ENCODE measurements at regions not wholly inside any gene's neighbourhood (a gene's known extent, or its start where the extent isn't known, plus 50 kb on each side); places are given as distances from the start of the nearest gene placed in this dataset.

DNA sequence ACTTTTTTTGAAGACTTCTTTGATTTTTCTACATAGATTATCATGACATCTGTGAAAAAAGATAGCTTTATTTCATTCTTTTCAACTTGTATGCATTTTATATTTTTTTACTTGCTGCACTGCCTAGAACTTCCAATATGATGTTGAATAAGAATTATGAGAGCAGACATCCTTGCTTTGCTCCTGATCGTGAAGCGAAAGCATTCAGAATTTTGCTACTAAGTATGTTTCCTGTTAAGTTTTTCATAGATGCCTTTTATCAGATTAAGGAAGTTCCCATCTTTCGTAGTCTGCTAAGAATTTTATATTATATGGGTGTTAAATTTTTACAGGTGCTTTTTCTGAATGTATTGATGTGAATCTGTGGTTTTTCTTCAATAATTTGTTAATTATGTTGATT is 163.4 kb upstream of the GADL1 start:
- H3K9me3 ChIP-seq (ENCODE audit: low read length), result no peaks in the 10 kb centered on the region
- H3K4me2 ChIP-seq (ENCODE audit: low read depth, low read length, poor library complexity, severe bottlenecking), result no peak overlapping the region
- H3K9ac ChIP-seq (ENCODE audit: low read length), result no peak overlapping the region
- no peak overlapping the region for H3K4me3 ChIP-seq (ENCODE audit: low read length)
- H3K4me1 ChIP-seq (ENCODE audit: low read length), result no peaks in the 10 kb centered on the region
- H3K9me2 ChIP-seq (replicated peaks; ENCODE audit: insufficient read depth, low read length), result no peaks in the 10 kb centered on the region
- H3K36me3 ChIP-seq (ENCODE audit: insufficient read depth, low read length), result no peaks in the 10 kb centered on the region
- DNase-seq, result no peak
- H3K79me2 ChIP-seq (ENCODE audit: low read length), result no peaks in the 10 kb centered on the region
- no peak overlapping the region for H3K27ac ChIP-seq (ENCODE audit: low read length)
- no peak overlapping the region for H2AFZ ChIP-seq (ENCODE audit: low read length)
- no peaks in the 10 kb centered on the region for H3K27me3 ChIP-seq (ENCODE audit: low read length)
- no peaks in the 10 kb centered on the region for H4K20me1 ChIP-seq (ENCODE audit: insufficient read depth, low read depth, low read length)

DNA sequence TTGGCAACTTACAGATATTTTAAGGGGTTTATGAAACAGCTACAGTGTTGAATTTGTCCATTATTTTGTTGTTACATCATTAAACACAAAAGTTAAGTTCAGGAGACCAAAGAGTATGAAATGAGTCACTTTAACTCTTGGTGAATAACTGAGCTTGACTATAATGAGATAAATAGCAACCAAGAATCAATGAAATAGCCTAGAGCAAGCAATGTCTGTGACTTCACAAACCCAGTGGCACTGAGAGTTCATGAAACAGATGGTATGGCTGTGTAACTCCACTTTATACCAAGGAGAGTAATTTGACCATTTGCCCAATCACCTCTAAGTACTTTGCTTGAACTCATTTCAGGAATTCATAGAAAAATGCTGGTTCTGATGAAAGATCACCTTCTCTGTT is 169.6 kb upstream of the GADL1 start:
- no peaks in the 10 kb centered on the region for H3K9me2 ChIP-seq (replicated peaks; ENCODE audit: insufficient read depth, low read length)
- no peak overlapping the region for H3K27ac ChIP-seq (ENCODE audit: low read length)
- H3K36me3 ChIP-seq (ENCODE audit: insufficient read depth, low read length), result no peaks in the 10 kb centered on the region
- no peaks in the 10 kb centered on the region for H3K27me3 ChIP-seq (ENCODE audit: low read length)
- DNase-seq, result no peak
- no peak overlapping the region for H2AFZ ChIP-seq (ENCODE audit: low read length)
- H3K9me3 ChIP-seq (ENCODE audit: low read length), result no peaks in the 10 kb centered on the region
- H3K4me3 ChIP-seq (ENCODE audit: low read length), result no peak overlapping the region
- H3K4me2 ChIP-seq (ENCODE audit: low read depth, low read length, poor library complexity, severe bottlenecking), result no peak overlapping the region
- H3K9ac ChIP-seq (ENCODE audit: low read length), result no peak overlapping the region
- no peaks in the 10 kb centered on the region for H3K4me1 ChIP-seq (ENCODE audit: low read length)
- H4K20me1 ChIP-seq (ENCODE audit: insufficient read depth, low read depth, low read length), result no peaks in the 10 kb centered on the region
- H3K79me2 ChIP-seq (ENCODE audit: low read length), result no peaks in the 10 kb centered on the region

DNA sequence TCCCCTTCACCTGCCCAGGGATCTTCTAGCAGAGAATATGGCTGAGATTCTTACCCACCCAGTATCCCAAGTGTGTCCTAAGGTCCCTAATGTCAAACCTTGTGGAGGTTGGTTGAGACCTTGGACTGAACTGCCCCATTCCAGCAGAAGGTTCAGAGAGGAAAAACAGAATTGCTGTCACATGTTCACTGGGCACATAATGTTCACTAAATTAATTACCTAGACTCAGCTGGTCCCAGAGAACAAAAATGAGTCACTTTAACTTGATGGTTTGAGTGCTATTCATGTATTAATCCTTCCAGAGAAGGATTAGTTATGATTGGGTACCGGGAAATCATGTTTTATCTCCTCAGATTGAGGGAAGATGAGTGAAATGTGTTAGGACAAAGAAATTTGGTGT is 171.3 kb upstream of the GADL1 start:
- no peak overlapping the region for H2AFZ ChIP-seq (ENCODE audit: low read length)

DNA sequence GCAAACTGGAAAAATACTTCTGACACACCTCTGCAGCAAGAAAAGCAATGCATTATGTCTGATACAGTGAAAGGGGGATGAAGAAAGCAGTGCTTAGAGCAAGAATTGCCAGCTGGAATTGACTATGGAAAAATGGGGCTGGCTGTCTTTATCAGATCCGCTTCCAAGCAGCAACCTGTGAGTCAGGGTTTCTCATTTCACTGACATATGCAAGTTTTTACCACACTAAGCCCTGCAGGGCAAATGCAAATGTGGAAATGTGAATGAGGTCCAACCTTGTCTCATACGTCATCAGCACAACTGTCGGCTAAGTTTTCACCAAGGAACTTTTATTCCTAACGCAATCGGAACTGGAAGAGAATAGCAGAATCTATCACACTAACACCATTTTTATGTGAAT is 172.5 kb upstream of the GADL1 start:
- no peak overlapping the region for H3K4me2 ChIP-seq (ENCODE audit: low read depth, low read length, poor library complexity, severe bottlenecking)
- H4K20me1 ChIP-seq (ENCODE audit: insufficient read depth, low read depth, low read length), result no peaks in the 10 kb centered on the region
- no peak overlapping the region for H3K9ac ChIP-seq (ENCODE audit: low read length)
- H3K27ac ChIP-seq (ENCODE audit: low read length), result no peak overlapping the region
- H3K4me1 ChIP-seq (ENCODE audit: low read length), result no peaks in the 10 kb centered on the region
- H3K9me2 ChIP-seq (replicated peaks; ENCODE audit: insufficient read depth, low read length), result no peaks in the 10 kb centered on the region
- no peaks in the 10 kb centered on the region for H3K27me3 ChIP-seq (ENCODE audit: low read length)
- H3K36me3 ChIP-seq (ENCODE audit: insufficient read depth, low read length), result no peaks in the 10 kb centered on the region
- no peak for DNase-seq
- H3K9me3 ChIP-seq (ENCODE audit: low read length), result no peaks in the 10 kb centered on the region
- H3K4me3 ChIP-seq (ENCODE audit: low read length), result no peak overlapping the region
- H2AFZ ChIP-seq (ENCODE audit: low read length), result no peak overlapping the region
- no peaks in the 10 kb centered on the region for H3K79me2 ChIP-seq (ENCODE audit: low read length)

More for the DNA sequence above, 171.3 kb upstream of the GADL1 start:
- Histone ChIP-seq H3K4me2 (ENCODE audit: low read depth, low read length, poor library complexity, severe bottlenecking) (no peak overlapping the region), H3K9me3 (ENCODE audit: low read length) (no peaks in the 10 kb centered on the region), H3K79me2 (ENCODE audit: low read length) (no peaks in the 10 kb centered on the region), H3K4me3 (ENCODE audit: low read length) (no peak overlapping the region), H4K20me1 (ENCODE audit: insufficient read depth, low read depth, low read length) (no peaks in the 10 kb centered on the region), H3K9ac (ENCODE audit: low read length) (no peak overlapping the region), H3K9me2 (replicated peaks; ENCODE audit: insufficient read depth, low read length) (no peaks in the 10 kb centered on the region), H3K27me3 (ENCODE audit: low read length) (no peaks in the 10 kb centered on the region), H3K4me1 (ENCODE audit: low read length) (no peaks in the 10 kb centered on the region), H3K36me3 (ENCODE audit: insufficient read depth, low read length) (no peaks in the 10 kb centered on the region), H3K27ac (ENCODE audit: low read length) (no peak overlapping the region)
- DNase-seq, result no peak

DNA sequence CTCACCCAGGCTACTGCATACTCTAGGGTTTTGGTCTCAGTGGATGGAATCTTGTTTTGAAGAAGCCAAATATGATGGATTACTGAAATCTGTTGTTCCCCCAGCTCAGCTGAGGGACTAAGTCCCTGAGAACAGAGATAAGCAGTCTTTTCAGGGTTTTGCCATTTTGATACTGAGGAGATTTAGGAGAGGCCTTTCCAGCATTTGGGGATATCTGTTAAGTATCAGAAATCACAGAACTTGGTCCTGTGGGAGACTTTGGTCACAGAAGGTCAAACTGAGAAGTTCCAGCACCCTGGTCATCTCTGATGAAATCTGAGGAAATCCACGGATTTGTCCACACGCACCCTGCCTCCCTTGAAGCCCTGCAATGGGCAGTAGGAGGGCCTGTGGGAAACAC is 181.0 kb upstream of the GADL1 start:
- H3K36me3 ChIP-seq (ENCODE audit: insufficient read depth, low read length), result no peaks in the 10 kb centered on the region
- no peaks in the 10 kb centered on the region for H4K20me1 ChIP-seq (ENCODE audit: insufficient read depth, low read depth, low read length)
- H3K27me3 ChIP-seq (ENCODE audit: low read length), result no peaks in the 10 kb centered on the region
- H3K4me3 ChIP-seq (ENCODE audit: low read length), result no peak overlapping the region
- H2AFZ ChIP-seq (ENCODE audit: low read length), result no peak overlapping the region
- no peaks in the 10 kb centered on the region for H3K9me3 ChIP-seq (ENCODE audit: low read length)
- no peak for DNase-seq
- no peak overlapping the region for H3K4me2 ChIP-seq (ENCODE audit: low read depth, low read length, poor library complexity, severe bottlenecking)
- H3K4me1 ChIP-seq (ENCODE audit: low read length), result no peaks in the 10 kb centered on the region
- no peak overlapping the region for H3K9ac ChIP-seq (ENCODE audit: low read length)
- H3K79me2 ChIP-seq (ENCODE audit: low read length), result no peaks in the 10 kb centered on the region
- no peaks in the 10 kb centered on the region for H3K9me2 ChIP-seq (replicated peaks; ENCODE audit: insufficient read depth, low read length)
- H3K27ac ChIP-seq (ENCODE audit: low read length), result no peak overlapping the region

DNA sequence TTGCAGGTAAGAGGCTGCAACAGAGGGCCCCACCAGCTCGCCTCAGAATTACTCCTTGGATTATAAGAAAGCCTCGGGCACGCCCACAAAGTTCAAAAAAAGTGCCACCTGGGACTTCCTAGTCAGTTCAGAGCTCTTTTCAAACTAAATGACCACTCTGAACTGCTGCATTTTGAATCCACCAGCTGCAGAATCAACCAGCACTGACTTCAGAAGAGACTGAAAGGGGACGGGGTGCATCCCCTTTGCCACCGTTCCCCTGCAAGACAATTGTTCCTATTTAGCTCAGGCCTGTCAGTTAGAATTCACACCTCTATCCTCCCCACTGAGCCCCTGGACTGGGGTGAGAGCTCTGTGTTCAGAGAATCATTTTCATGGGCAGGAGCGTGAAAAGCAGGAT is 181.4 kb upstream of the GADL1 start:
- no peaks in the 10 kb centered on the region for H3K4me1 ChIP-seq (ENCODE audit: low read length)
- no peaks in the 10 kb centered on the region for H3K27me3 ChIP-seq (ENCODE audit: low read length)
- no peaks in the 10 kb centered on the region for H3K36me3 ChIP-seq (ENCODE audit: insufficient read depth, low read length)
- no peak overlapping the region for H3K4me3 ChIP-seq (ENCODE audit: low read length)
- H3K9me2 ChIP-seq (replicated peaks; ENCODE audit: insufficient read depth, low read length), result no peaks in the 10 kb centered on the region
- no peak for DNase-seq
- no peaks in the 10 kb centered on the region for H3K9me3 ChIP-seq (ENCODE audit: low read length)
- no peak overlapping the region for H3K4me2 ChIP-seq (ENCODE audit: low read depth, low read length, poor library complexity, severe bottlenecking)
- no peaks in the 10 kb centered on the region for H3K79me2 ChIP-seq (ENCODE audit: low read length)
- no peaks in the 10 kb centered on the region for H4K20me1 ChIP-seq (ENCODE audit: insufficient read depth, low read depth, low read length)
- H2AFZ ChIP-seq (ENCODE audit: low read length), result no peak overlapping the region
- no peak overlapping the region for H3K27ac ChIP-seq (ENCODE audit: low read length)
- H3K9ac ChIP-seq (ENCODE audit: low read length), result no peak overlapping the region

DNA sequence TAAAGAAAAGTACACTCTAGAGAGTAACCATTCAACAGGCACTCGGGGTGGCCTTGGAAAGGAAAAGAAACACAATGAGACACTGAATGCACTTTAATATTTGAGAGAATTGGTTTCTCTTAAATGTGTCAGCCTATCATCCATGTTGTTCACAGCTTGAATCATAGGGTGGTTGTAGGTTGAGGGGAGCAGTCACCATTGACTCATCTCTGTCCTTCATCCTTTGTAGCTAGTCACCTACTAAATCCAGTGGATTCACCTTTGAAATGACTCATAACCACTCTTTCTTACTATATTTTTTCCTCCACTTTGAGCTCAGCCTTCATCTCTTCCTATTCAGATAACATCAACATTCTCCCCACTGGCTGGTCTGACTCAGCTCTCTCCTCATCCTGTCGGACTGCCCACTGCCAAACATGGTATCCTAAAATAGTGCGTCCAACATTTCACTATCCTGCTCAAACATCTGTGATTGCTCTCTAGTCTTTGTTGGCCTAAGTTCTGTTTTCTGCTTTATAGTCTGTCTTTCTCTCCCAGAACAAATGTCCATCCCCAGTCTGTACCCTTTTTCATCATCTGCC is 182.7 kb upstream of the GADL1 start:
- Histone ChIP-seq H3K27ac (ENCODE audit: low read length) (no peak overlapping the region), H3K4me2 (ENCODE audit: low read depth, low read length, poor library complexity, severe bottlenecking) (no peak overlapping the region), H3K4me3 (ENCODE audit: low read length) (no peak overlapping the region), H3K9me2 (replicated peaks; ENCODE audit: insufficient read depth, low read length) (no peaks in the 10 kb centered on the region), H3K36me3 (ENCODE audit: insufficient read depth, low read length) (no peaks in the 10 kb centered on the region), H3K27me3 (ENCODE audit: low read length) (no peaks in the 10 kb centered on the region), H3K9ac (ENCODE audit: low read length) (no peak overlapping the region), H3K9me3 (ENCODE audit: low read length) (no peaks in the 10 kb centered on the region), H2AFZ (ENCODE audit: low read length) (no peak overlapping the region), H3K79me2 (ENCODE audit: low read length) (no peaks in the 10 kb centered on the region), H3K4me1 (ENCODE audit: low read length) (no peaks in the 10 kb centered on the region), H4K20me1 (ENCODE audit: insufficient read depth, low read depth, low read length) (no peaks in the 10 kb centered on the region)
- DNase-seq, result no peak

DNA sequence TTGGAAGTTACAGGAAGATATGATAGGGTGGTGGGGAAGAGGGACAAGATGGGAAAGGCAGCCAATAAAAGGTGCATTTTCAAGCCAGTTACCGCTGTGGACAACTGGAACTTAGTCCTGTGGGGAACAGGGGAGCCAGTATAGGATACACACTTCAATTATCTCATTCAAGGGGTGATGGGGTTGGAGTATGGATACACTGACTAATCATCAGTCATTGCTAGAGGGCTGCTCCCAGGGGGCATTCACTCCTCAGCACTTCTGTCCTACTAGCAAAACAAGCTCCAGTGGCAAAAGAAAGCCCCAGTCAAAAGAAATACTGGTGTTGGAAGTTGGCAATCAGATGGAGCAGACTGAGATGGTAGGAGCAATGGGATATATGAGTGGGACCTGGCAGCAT is 183.4 kb upstream of the GADL1 start:
- H3K9ac ChIP-seq (ENCODE audit: low read length), result no peak overlapping the region
- H3K9me2 ChIP-seq (replicated peaks; ENCODE audit: insufficient read depth, low read length), result no peaks in the 10 kb centered on the region
- H3K4me3 ChIP-seq (ENCODE audit: low read length), result no peak overlapping the region
- no peaks in the 10 kb centered on the region for H3K79me2 ChIP-seq (ENCODE audit: low read length)
- H3K27ac ChIP-seq (ENCODE audit: low read length), result no peak overlapping the region
- H3K4me1 ChIP-seq (ENCODE audit: low read length), result no peaks in the 10 kb centered on the region
- no peaks in the 10 kb centered on the region for H3K27me3 ChIP-seq (ENCODE audit: low read length)
- no peaks in the 10 kb centered on the region for H4K20me1 ChIP-seq (ENCODE audit: insufficient read depth, low read depth, low read length)
- no peaks in the 10 kb centered on the region for H3K36me3 ChIP-seq (ENCODE audit: insufficient read depth, low read length)
- no peak overlapping the region for H2AFZ ChIP-seq (ENCODE audit: low read length)
- no peak for DNase-seq
- H3K9me3 ChIP-seq (ENCODE audit: low read length), result no peaks in the 10 kb centered on the region
- H3K4me2 ChIP-seq (ENCODE audit: low read depth, low read length, poor library complexity, severe bottlenecking), result no peak overlapping the region

DNA sequence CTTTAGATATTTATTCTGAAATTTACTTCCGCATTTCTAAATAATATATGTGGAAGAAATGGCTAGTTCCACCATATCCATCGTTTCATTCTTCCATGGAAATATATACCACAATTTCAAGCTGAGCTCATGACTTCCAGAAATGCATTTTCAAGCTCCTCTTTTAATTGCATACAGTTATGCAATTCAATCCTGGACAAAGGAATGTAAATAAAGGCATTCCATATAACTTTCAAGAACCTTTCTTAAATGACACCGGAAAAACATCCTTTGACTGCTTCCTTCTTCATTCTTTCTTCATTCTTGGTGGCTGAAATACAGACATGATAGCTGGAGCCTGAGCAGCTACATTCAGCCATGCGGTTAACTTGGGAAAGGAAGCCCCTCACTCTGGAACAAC is 185.2 kb upstream of the GADL1 start:
- no peak for DNase-seq
- Histone ChIP-seq H3K9me2 (replicated peaks; ENCODE audit: insufficient read depth, low read length) (no peaks in the 10 kb centered on the region), H3K4me3 (ENCODE audit: low read length) (no peak overlapping the region), H3K9ac (ENCODE audit: low read length) (no peak overlapping the region), H4K20me1 (ENCODE audit: insufficient read depth, low read depth, low read length) (no peaks in the 10 kb centered on the region), H3K27me3 (ENCODE audit: low read length) (no peaks in the 10 kb centered on the region), H3K4me1 (ENCODE audit: low read length) (no peaks in the 10 kb centered on the region), H3K4me2 (ENCODE audit: low read depth, low read length, poor library complexity, severe bottlenecking) (no peak overlapping the region), H3K27ac (ENCODE audit: low read length) (no peak overlapping the region), H3K9me3 (ENCODE audit: low read length) (no peaks in the 10 kb centered on the region), H2AFZ (ENCODE audit: low read length) (no peak overlapping the region), H3K36me3 (ENCODE audit: insufficient read depth, low read length) (no peaks in the 10 kb centered on the region), H3K79me2 (ENCODE audit: low read length) (no peaks in the 10 kb centered on the region)
